H1 (cell line): ENCODE measurements at regions not wholly inside any gene's neighbourhood (a gene's known extent, or its start where the extent isn't known, plus 50 kb on each side); places are given as distances from the start of the nearest gene placed in this dataset.

Experiments
- CTCF ChIA-PET: fragments of 300-600 bp; sonication (Branson Sonifier 250); formaldehyde crosslinking; loops from one replicate; lab custom pipeline; 2021; ENCODE audit not compliant: partially characterized antibody; lab: Charles Lee
- POLR2A ChIA-PET: fragments of 300-600 bp; sonication (Branson Sonifier 250); formaldehyde crosslinking; loops from one replicate; lab custom pipeline; 2021; ENCODE audit warnings: inconsistent platforms; ENCODE audit not compliant: partially characterized antibody; lab: Charles Lee
- DNase-seq, 2 experiments: peaks; one replicate each; pipeline versions ENCODE4 v3.0.0 to v3.0.0-alpha.2; 2010 to 2022; ENCODE audit warnings: low spot score in 2 of 2, low read depth in 1 of 2, mixed read lengths in 1 of 2
- FAIRE-seq: peaks from 2 replicates; lab custom pipeline; 2011; peaks lifted over from hg19 to GRCh38; lab: Jason Lieb, UNC
- H2AFZ ChIP-seq: 2 replicates; pipeline ENCODE4 v1.8.1; 2012; ENCODE audit warnings: low read length, inconsistent platforms
- H2AK5ac ChIP-seq: 2 replicates; pipeline ENCODE4 v1.6.1; 2013; ENCODE audit warnings: low read depth, low read length
- H2BK120ac ChIP-seq: replicated peaks from 2 replicates; pipeline ENCODE3; 2013; ENCODE audit warnings: low read depth, low read length, inconsistent platforms
- H2BK12ac ChIP-seq: 2 replicates; pipeline ENCODE4 v1.6.1; 2013; ENCODE audit warnings: low read depth, low read length
- H2BK15ac ChIP-seq: 2 replicates; pipeline ENCODE4 v1.6.1; 2013; ENCODE audit warnings: low read length
- H2BK20ac ChIP-seq: 2 replicates; pipeline ENCODE4 v1.6.1; 2013; ENCODE audit warnings: low read length
- H2BK5ac ChIP-seq: 2 replicates; pipeline ENCODE4 v1.6.1; 2013; ENCODE audit warnings: low read depth, low read length
- H3K14ac ChIP-seq: 2 replicates; pipeline ENCODE4 v1.6.1; 2013; ENCODE audit warnings: inconsistent platforms; ENCODE audit not compliant: insufficient read length
- H3K18ac ChIP-seq: 2 replicates; pipeline ENCODE4 v1.6.1; 2013; ENCODE audit warnings: low read length; ENCODE audit errors: extremely low read depth
- H3K23ac ChIP-seq: 2 replicates; pipeline ENCODE4 v1.6.1; 2013; ENCODE audit warnings: inconsistent platforms; ENCODE audit not compliant: insufficient read length
- H3K23me2 ChIP-seq: 2 replicates; pipeline ENCODE4 v1.6.1; 2013; ENCODE audit warnings: low read depth, low read length
- H3K27ac ChIP-seq: 2 replicates; pipeline ENCODE4 v1.6.1; 2011; ENCODE audit warnings: low read depth, low read length, inconsistent platforms
- H3K27me3 ChIP-seq, 4 experiments: replicated peaks in 1 of 4; 1 replicate in 1 of 4; 2 replicates in 3 of 4; pipeline versions ENCODE4 v1.6.1 to v1.8.1; 2011 to 2013; ENCODE audit warnings: low read length in 3 of 4, mild to moderate bottlenecking in 3 of 4, inconsistent platforms in 2 of 4, mixed read lengths in 2 of 4, moderate library complexity in 1 of 4; ENCODE audit not compliant: control insufficient read depth in 3 of 4, insufficient read depth in 3 of 4; ENCODE audit errors: extremely low read depth in 1 of 4
- H3K36me3 ChIP-seq, 4 experiments: 2 replicates each; pipeline versions ENCODE4 v1.6.1 to v1.8.1; 2011 to 2013; ENCODE audit warnings: mild to moderate bottlenecking in 4 of 4, low read length in 3 of 4, moderate library complexity in 2 of 4, control low read depth in 1 of 4, inconsistent platforms in 1 of 4; ENCODE audit not compliant: insufficient read depth in 4 of 4, control insufficient read depth in 2 of 4
- H3K4ac ChIP-seq: replicated peaks from 2 replicates; pipeline ENCODE3; 2013; ENCODE audit warnings: low read length, low read depth, mixed read lengths, inconsistent platforms; ENCODE audit not compliant: insufficient read length
- H3K4me1 ChIP-seq, 4 experiments: replicated peaks in 1 of 4; 1 replicate in 1 of 4; 2 replicates in 3 of 4; pipeline versions ENCODE4 v1.6.1 to v1.8.1; 2011 to 2013; ENCODE audit warnings: low read length in 3 of 4, inconsistent platforms in 2 of 4, mixed read lengths in 1 of 4; ENCODE audit not compliant: insufficient read depth in 4 of 4, control insufficient read depth in 3 of 4
- H3K4me2 ChIP-seq, 2 experiments: 2 replicates each; pipeline versions ENCODE4 v1.6.1 to v1.8.1; 2011 to 2013; ENCODE audit warnings: low read depth in 2 of 2, low read length in 2 of 2, control low read depth in 1 of 2, inconsistent platforms in 1 of 2, mild to moderate bottlenecking in 1 of 2; ENCODE audit not compliant: insufficient read depth in 1 of 2
- H3K4me3 ChIP-seq, 4 experiments: fragments of 200-600, 300-600 bp in 1 of 4; sonication (generic), shearing (Covaris generic), sonication (Bioruptor Twin) in 1 of 4; 2 replicates each; pipeline versions ENCODE4 v1.5.1 to v1.8.1; 2011 to 2016; ENCODE audit warnings: low read length in 4 of 4, low read depth in 3 of 4, control low read depth in 2 of 4, inconsistent platforms in 2 of 4, mild to moderate bottlenecking in 2 of 4, mixed read lengths in 1 of 4, moderate library complexity in 1 of 4; ENCODE audit not compliant: insufficient read depth in 2 of 4; ENCODE audit errors: extremely low read depth in 1 of 4
- H3K56ac ChIP-seq: replicated peaks from 2 replicates; pipeline ENCODE3; 2013; ENCODE audit warnings: low read depth, mild to moderate bottlenecking, mixed read lengths, low read length, inconsistent platforms; ENCODE audit not compliant: insufficient read length
- H3K79me1 ChIP-seq: 2 replicates; pipeline ENCODE4 v1.6.1; 2013; ENCODE audit warnings: low read depth, low read length, control low read depth
- H3K79me2 ChIP-seq, 2 experiments: 2 replicates each; pipeline versions ENCODE4 v1.6.1 to v1.8.1; 2012 to 2013; ENCODE audit warnings: low read length in 2 of 2, mild to moderate bottlenecking in 2 of 2, inconsistent platforms in 1 of 2; ENCODE audit not compliant: insufficient read depth in 2 of 2, control insufficient read depth in 1 of 2
- H3K9ac ChIP-seq, 4 experiments: replicated peaks in 1 of 4; 1 replicate in 1 of 4; 2 replicates in 3 of 4; pipeline versions ENCODE4 v1.6.1 to v1.8.1; 2011 to 2013; ENCODE audit warnings: low read depth in 3 of 4, low read length in 3 of 4, control low read depth in 2 of 4, mild to moderate bottlenecking in 2 of 4, moderate library complexity in 2 of 4, inconsistent platforms in 1 of 4; ENCODE audit errors: extremely low read depth in 1 of 4
- H3K9me3 ChIP-seq, 2 experiments: 2 replicates each; pipeline versions ENCODE4 v1.6.1 to v1.8.1; 2012 to 2013; ENCODE audit warnings: mild to moderate bottlenecking in 2 of 2, moderate library complexity in 2 of 2, control low read depth in 1 of 2, inconsistent platforms in 1 of 2, low read depth in 1 of 2, low read length in 1 of 2, mixed read lengths in 1 of 2; ENCODE audit not compliant: insufficient read depth in 2 of 2
- H4K20me1 ChIP-seq, 2 experiments: replicated peaks in 1 of 2; 2 replicates each; pipeline versions ENCODE3 to v1.8.1; 2011 to 2013; ENCODE audit warnings: inconsistent platforms in 2 of 2, low read length in 2 of 2, mild to moderate bottlenecking in 1 of 2; ENCODE audit not compliant: insufficient read depth in 2 of 2, control insufficient read depth in 1 of 2
- H4K5ac ChIP-seq: 2 replicates; pipeline ENCODE4 v1.6.1; 2013; ENCODE audit warnings: low read length, low read depth, mixed read lengths, inconsistent platforms; ENCODE audit not compliant: insufficient read length
- H4K8ac ChIP-seq: 2 replicates; pipeline ENCODE4 v1.8.0; 2013; ENCODE audit warnings: mild to moderate bottlenecking, moderate library complexity, low read length, inconsistent platforms; ENCODE audit not compliant: insufficient read depth; ENCODE audit errors: extremely low read depth
- H4K91ac ChIP-seq: replicated peaks from 2 replicates; pipeline ENCODE3; 2013; ENCODE audit warnings: low read length, mixed read lengths, inconsistent platforms; ENCODE audit not compliant: insufficient read length
- BCL11A ChIP-seq, 2 experiments: IDR thresholded peaks; one replicate each; pipeline ENCODE4 v1.6.1; 2011; ENCODE audit warnings: low read depth in 2 of 2, low read length in 2 of 2, mild to moderate bottlenecking in 2 of 2
- CBX8 ChIP-seq: fragments of 300-800, 300-1000 bp; sonication (generic); IDR thresholded peaks from 2 replicates; pipeline ENCODE4 v1.7.1; 2016; ENCODE audit warnings: low read depth, low read length, borderline replicate concordance
- FOSL1 ChIP-seq: IDR thresholded peaks from 2 replicates; pipeline ENCODE4 v1.6.1; 2011; ENCODE audit warnings: mild to moderate bottlenecking, low read depth, low read length, moderate library complexity; ENCODE audit not compliant: insufficient read depth
- KDM1A ChIP-seq: fragments of 200-600, 300-600 bp; sonication (generic); IDR thresholded peaks from 2 replicates; pipeline ENCODE4 v1.7.1; 2016; ENCODE audit warnings: mild to moderate bottlenecking, low read length, borderline replicate concordance
- KDM5A ChIP-seq: fragments of 200-600 bp; IDR thresholded peaks from 2 replicates; pipeline ENCODE4 v1.7.1; 2012; ENCODE audit warnings: mild to moderate bottlenecking, low read length, inconsistent platforms, mixed read lengths
- PHF8 ChIP-seq: fragments of 200-600 bp; sonication (generic); conservative IDR thresholded peaks from 2 replicates; pipeline ENCODE4 v1.7.1; 2012; ENCODE audit warnings: low read depth, mild to moderate bottlenecking, inconsistent platforms, low read length, moderate library complexity
- POLR2AphosphoS5 ChIP-seq: IDR thresholded peaks from 2 replicates; pipeline ENCODE4 v1.6.1; 2011; ENCODE audit warnings: low read depth, low read length
- SIN3A ChIP-seq, 2 experiments: IDR thresholded peaks in 1 of 2; conservative IDR thresholded peaks in 1 of 2; 2 replicates each; pipeline ENCODE4 v1.6.1; 2011 to 2012; ENCODE audit warnings: low read length in 2 of 2, improper control_type of control experiment in 1 of 2, low read depth in 1 of 2, mild to moderate bottlenecking in 1 of 2
- SIRT6 ChIP-seq: IDR thresholded peaks from one replicate; pipeline ENCODE4 v1.7.1; 2012; ENCODE audit warnings: low read length, inconsistent platforms
- SIX5 ChIP-seq: IDR thresholded peaks from 2 replicates; pipeline ENCODE4 v1.6.1; 2011; ENCODE audit warnings: mild to moderate bottlenecking, low read depth, low read length
- SP1 ChIP-seq: IDR thresholded peaks from 2 replicates; pipeline ENCODE4 v1.6.1; 2011; ENCODE audit warnings: low read depth, low read length
- SRF ChIP-seq: IDR thresholded peaks from 2 replicates; pipeline ENCODE4 v1.6.1; 2011; ENCODE audit warnings: mild to moderate bottlenecking, low read depth, low read length, moderate library complexity
- WGBS, 2 experiments: shearing (Covaris generic) in 1 of 2; methylation state at CpG; one replicate each; pipeline versions ENCODE4 v1.1.6 to v1.1.7; 2013 to 2015; ENCODE audit warnings: low lambda C conversion rate in 2 of 2, mixed read lengths in 2 of 2, inconsistent platforms in 1 of 2, low coverage in 1 of 2, missing lambda C conversion rate in 1 of 2; ENCODE audit not compliant: insufficient replicate concordance in 2 of 2, insufficient coverage in 1 of 2, insufficient read length in 1 of 2; ENCODE audit errors: extremely low coverage in 1 of 2, missing lambda C conversion rate in 1 of 2; 5-methylcytosine and 5-hydroxymethylcytosine counted together
- TF ChIP-seq, protein P1 (sequence below): IDR thresholded peaks from 2 replicates; pipeline ENCODE4 v1.6.1; 2012; ENCODE audit warnings: inconsistent platforms

- H3K79me2 ChIP-seq: no peaks in the 10 kb centered on the region
- H2BK5ac ChIP-seq: no peak overlapping the region
- H4K8ac ChIP-seq: no peak overlapping the region
- no peak overlapping the region for H3K4ac ChIP-seq
- TF ChIP-seq BCL11A (IDR thresholded peaks at IDR 0.05; ENCODE audit: low read depth in 2 of 2, low read length in 2 of 2) (no peak), POLR2AphosphoS5 (no peak), FOSL1 (no peak), SIX5 (no peak), SIRT6 (no peak), KDM5A (no peak), KDM1A (no peak), CBX8 (no peak), SRF (no peak), PHF8 (no peak), SP1 (no peak), SIN3A (conservative IDR thresholded peaks at IDR 0.05 in 1 of 2, IDR thresholded peaks at IDR 0.05 in 1 of 2; ENCODE audit: low read depth in 1 of 2, low read length in 2 of 2) (no peak)
- TF ChIP-seq, protein P1, sequence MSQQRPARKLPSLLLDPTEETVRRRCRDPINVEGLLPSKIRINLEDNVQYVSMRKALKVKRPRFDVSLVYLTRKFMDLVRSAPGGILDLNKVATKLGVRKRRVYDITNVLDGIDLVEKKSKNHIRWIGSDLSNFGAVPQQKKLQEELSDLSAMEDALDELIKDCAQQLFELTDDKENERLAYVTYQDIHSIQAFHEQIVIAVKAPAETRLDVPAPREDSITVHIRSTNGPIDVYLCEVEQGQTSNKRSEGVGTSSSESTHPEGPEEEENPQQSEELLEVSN: no peak
- H3K4me3 ChIP-seq: no peak overlapping the region
- no peak overlapping the region for H2BK20ac ChIP-seq
- H3K79me1 ChIP-seq: no peaks in the 10 kb centered on the region
- no peak overlapping the region for H2BK15ac ChIP-seq
- no peaks in the 10 kb centered on the region for H3K9me3 ChIP-seq
- H3K23ac ChIP-seq: no peak overlapping the region
- no peak overlapping the region for H3K27ac ChIP-seq
- H3K27me3 ChIP-seq: no peaks in the 10 kb centered on the region
- ChIA-PET CTCF (interaction anchor here (0.6 to 1.1 kb wide), 2 partner anchors 10 to 193 kb away, joined by 3 read pairs; no protein-coding TSS in a partner anchor), POLR2A (no interaction called here)
- H3K9ac ChIP-seq: no peak overlapping the region
- H3K4me2 ChIP-seq: no peak overlapping the region
- no peaks in the 10 kb centered on the region for H3K23me2 ChIP-seq
- no peaks in the 10 kb centered on the region for H3K36me3 ChIP-seq
- FAIRE-seq (no peak), DNase-seq (no peak)
- H2BK12ac ChIP-seq: no peak overlapping the region
- no peak overlapping the region for H4K5ac ChIP-seq
- no peak overlapping the region for H2AFZ ChIP-seq
- H2BK120ac ChIP-seq: no peak overlapping the region
- H3K56ac ChIP-seq: no peak overlapping the region
- no peaks in the 10 kb centered on the region for H4K20me1 ChIP-seq
- WGBS, 2 experiments: 95% methylated on average over 1 of the region's 1 CpG; no CpG with 5 or more reads in 1 of the 2 experiments
- no peaks in the 10 kb centered on the region for H3K4me1 ChIP-seq
- H3K18ac ChIP-seq: no peak overlapping the region
- no peak overlapping the region for H4K91ac ChIP-seq
- no peak overlapping the region for H3K14ac ChIP-seq
- no peak overlapping the region for H2AK5ac ChIP-seq
Measured at GRCh38 chr3:87836026-87836425, 222.8 kb downstream of the CGGBP1 start.
